ENCODE measurements at regions not wholly inside any gene's neighbourhood (a gene's known extent, or its start where the extent isn't known, plus 50 kb on each side); places are given as distances from the start of the nearest gene placed in this dataset.

DNA sequence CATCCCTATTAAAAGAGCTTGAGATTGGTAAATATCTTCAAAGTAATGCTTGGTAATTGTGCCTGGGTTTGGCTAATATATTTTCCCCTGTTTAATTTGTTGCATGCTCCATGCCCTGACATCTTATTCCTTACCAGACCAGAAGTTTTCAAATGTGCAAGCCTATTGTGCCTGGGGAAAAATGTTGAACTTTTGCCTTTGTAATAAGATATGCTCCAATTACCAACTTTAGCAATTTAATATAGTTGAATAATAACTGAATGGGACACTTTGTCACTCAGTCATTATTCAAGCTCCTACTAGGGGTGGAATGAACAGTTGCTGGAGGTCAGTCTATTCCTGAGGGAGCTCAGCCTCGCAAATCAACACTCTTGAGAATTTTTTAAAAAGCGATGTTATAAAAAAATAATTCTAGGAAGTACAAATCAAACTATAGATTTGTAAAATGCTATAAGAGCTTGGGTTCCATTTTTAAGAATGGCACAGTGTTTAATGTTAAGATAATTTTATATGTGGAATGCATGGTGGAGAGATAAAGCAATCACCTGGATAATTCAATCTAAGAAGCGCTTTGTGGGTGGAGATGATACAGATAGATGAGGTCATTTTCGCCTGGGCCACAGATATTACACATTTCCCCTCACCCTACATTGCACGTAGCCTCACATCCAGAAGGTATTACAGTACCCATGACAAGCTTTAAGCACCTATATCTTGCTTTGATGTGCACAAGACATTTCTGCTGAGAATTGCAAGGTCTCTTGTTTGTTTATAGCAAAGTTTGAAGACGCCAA lies 231.8 kb downstream of the PIK3R1 start:
- no peak overlapping the region for H3K4me3 ChIP-seq (ENCODE audit: low read depth, low read length)
- DNase-seq (ENCODE audit: low read depth): no peak
- TF ChIP-seq, protein P1, sequence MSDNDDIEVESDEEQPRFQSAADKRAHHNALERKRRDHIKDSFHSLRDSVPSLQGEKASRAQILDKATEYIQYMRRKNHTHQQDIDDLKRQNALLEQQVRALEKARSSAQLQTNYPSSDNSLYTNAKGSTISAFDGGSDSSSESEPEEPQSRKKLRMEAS (IDR thresholded peaks at IDR 0.05; ENCODE audit: low read depth, low read length): no peak
- TF ChIP-seq MYC (IDR thresholded peaks at IDR 0.05; ENCODE audit: low read depth, low read length): no peak

DNA sequence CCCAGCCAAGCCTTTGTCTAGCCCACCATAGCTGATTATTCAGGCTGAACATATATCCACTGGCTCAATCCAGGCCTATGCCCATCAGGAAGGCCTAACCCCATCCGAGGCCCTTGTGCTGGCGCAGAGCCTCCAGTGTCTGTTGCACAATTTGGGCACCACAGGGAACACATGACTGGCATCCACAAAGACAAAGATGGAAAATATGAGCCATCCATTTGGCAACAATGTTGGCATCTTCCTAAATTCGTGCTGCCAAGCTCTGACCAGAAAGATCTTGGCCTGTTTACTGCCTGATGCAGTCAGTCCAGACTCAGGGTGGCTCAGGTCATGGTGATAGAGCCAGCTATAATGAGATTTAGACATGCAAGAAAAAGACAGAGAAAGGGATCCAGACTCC lies 233.8 kb downstream of the PIK3R1 start:
- no peak for TF ChIP-seq POLR2A (IDR thresholded peaks at IDR 0.05; ENCODE audit: extremely low read depth, insufficient read length)
- TF ChIP-seq MYC (IDR thresholded peaks at IDR 0.05; ENCODE audit: low read depth, low read length): no peak
- TF ChIP-seq, protein P2, sequence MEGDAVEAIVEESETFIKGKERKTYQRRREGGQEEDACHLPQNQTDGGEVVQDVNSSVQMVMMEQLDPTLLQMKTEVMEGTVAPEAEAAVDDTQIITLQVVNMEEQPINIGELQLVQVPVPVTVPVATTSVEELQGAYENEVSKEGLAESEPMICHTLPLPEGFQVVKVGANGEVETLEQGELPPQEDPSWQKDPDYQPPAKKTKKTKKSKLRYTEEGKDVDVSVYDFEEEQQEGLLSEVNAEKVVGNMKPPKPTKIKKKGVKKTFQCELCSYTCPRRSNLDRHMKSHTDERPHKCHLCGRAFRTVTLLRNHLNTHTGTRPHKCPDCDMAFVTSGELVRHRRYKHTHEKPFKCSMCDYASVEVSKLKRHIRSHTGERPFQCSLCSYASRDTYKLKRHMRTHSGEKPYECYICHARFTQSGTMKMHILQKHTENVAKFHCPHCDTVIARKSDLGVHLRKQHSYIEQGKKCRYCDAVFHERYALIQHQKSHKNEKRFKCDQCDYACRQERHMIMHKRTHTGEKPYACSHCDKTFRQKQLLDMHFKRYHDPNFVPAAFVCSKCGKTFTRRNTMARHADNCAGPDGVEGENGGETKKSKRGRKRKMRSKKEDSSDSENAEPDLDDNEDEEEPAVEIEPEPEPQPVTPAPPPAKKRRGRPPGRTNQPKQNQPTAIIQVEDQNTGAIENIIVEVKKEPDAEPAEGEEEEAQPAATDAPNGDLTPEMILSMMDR (IDR thresholded peaks at IDR 0.05; ENCODE audit: low read depth, low read length): no peak
- TF ChIP-seq, protein P1 (IDR thresholded peaks at IDR 0.05; ENCODE audit: low read depth, low read length): no peak
- DNase-seq (ENCODE audit: low read depth): no peak
- H3K4me3 ChIP-seq (ENCODE audit: low read depth, low read length): no peak overlapping the region

DNA sequence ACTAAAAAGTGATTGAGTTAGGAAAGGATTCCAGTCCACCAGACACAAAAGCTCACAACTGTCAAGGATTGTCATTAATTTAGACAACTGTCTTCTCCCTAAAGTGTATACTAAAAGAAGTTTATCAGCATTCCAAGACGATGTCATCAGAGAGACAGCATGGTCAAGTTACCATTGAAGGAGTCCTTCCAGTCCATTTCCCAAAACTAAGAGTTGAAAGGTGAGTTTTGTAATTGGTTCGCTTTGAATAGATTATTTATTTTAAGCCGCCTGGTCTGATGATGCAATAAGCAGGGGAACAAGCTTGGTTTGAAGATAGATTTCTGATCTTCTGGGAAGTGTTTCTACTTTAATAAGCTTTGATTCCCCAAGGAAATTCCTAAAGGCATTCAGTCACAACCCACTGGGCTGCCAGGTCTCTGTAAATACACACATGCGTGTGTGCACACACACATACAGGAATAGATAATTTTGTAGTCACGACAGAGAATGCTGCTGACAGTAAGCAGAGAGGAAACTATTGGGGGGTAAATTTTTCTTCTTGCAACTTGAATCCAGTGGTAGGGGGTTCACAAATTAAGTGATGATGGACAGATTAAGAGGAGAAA lies 234.8 kb downstream of the PIK3R1 start:
- no peak overlapping the region for H3K4me3 ChIP-seq (ENCODE audit: low read depth, low read length)
- no peak for DNase-seq (ENCODE audit: low read depth)
- TF ChIP-seq, protein P2 (IDR thresholded peaks at IDR 0.05; ENCODE audit: low read depth, low read length): no peak
- TF ChIP-seq POLR2A (IDR thresholded peaks at IDR 0.05; ENCODE audit: extremely low read depth, insufficient read length) (no peak), MYC (IDR thresholded peaks at IDR 0.05; ENCODE audit: low read depth, low read length) (no peak)
- TF ChIP-seq, protein P1 (IDR thresholded peaks at IDR 0.05; ENCODE audit: low read depth, low read length): no peak

DNA sequence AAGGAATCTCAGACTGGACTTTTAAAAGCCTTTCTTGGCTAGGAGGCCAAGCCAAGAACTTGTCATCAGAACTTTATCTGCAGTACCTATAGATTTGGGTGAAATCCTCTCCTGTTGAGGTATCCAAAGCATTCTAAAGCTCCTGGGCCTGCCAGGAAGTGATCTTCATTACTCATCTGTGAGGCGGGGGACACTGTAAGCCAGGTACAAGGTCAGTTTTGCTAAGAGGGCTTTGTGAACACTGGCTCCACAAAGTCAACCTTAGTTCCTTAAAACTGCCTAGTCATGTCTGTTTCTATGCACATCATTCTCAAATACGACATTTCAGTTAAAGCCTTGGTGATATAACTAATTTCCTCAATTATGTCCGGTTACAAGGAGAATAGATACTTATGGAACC lies 236.7 kb downstream of the PIK3R1 start:
- H3K4me3 ChIP-seq (ENCODE audit: low read depth, low read length): no peak overlapping the region
- DNase-seq (ENCODE audit: low read depth): no peak
- TF ChIP-seq, protein P2 (IDR thresholded peaks at IDR 0.05; ENCODE audit: low read depth, low read length): no peak
- TF ChIP-seq, protein P1 (IDR thresholded peaks at IDR 0.05; ENCODE audit: low read depth, low read length): no peak
- TF ChIP-seq MYC (IDR thresholded peaks at IDR 0.05; ENCODE audit: low read depth, low read length) (no peak), POLR2A (IDR thresholded peaks at IDR 0.05; ENCODE audit: extremely low read depth, insufficient read length) (no peak)

DNA sequence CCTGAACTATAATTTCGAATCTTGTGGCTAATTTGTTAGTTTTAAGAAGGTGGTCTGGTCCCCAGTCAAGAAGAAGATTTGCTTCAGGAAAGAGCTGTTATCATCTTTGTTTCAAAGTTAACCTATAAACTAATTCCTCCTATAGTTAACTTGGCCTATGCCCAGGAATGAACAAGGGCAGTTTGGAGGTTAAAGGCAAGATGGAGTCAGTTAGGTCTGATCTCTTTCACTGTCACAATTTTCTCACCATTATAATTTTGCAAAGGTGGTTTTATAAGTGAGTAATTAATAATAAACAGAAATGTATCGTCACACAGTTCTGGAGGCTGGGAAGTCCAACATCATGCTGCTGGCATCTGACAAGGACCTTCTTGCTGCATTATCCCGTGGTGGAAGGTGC lies 238.6 kb downstream of the PIK3R1 start:
- TF ChIP-seq, protein P2 (IDR thresholded peaks at IDR 0.05; ENCODE audit: low read depth, low read length): no peak
- no peak for TF ChIP-seq POLR2A (IDR thresholded peaks at IDR 0.05; ENCODE audit: extremely low read depth, insufficient read length)
- TF ChIP-seq MYC (IDR thresholded peaks at IDR 0.05; ENCODE audit: low read depth, low read length): no peak
- TF ChIP-seq, protein P1 (IDR thresholded peaks at IDR 0.05; ENCODE audit: low read depth, low read length): no peak

DNA sequence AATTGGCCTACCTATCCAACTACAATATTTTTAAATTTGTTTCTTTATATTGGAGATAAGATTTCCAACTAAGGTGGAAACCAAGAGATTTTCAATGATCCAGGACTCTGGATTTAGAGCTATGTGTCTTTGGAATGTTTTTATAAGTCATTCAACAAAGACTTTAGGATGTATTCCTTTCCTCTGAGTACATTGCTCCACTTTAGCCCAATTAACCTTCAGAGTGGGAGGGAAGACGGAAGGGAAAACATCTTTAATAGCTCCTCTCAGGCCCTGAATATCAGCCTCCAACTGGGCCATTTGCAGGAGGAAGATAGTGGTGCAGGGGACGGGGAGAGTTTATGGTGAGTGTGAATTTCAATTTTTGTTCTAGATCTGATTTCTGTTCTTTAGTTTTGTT lies 239.2 kb downstream of the PIK3R1 start:
- TF ChIP-seq POLR2A (IDR thresholded peaks at IDR 0.05; ENCODE audit: extremely low read depth, insufficient read length): no peak
- TF ChIP-seq, protein P2 (IDR thresholded peaks at IDR 0.05; ENCODE audit: low read depth, low read length): no peak
- TF ChIP-seq, protein P1 (IDR thresholded peaks at IDR 0.05; ENCODE audit: low read depth, low read length): no peak
- no peak overlapping the region for H3K4me3 ChIP-seq (ENCODE audit: low read depth, low read length)
- DNase-seq (ENCODE audit: low read depth): no peak

More for the DNA sequence above, 238.6 kb downstream of the PIK3R1 start:
- no peak overlapping the region for H3K4me3 ChIP-seq (ENCODE audit: low read depth, low read length)
- no peak for DNase-seq (ENCODE audit: low read depth)
